Mesendoderm (in vitro differentiated cells): ENCODE measurements at regions not wholly inside any gene's neighbourhood (a gene's known extent, or its start where the extent isn't known, plus 50 kb on each side); places are given as distances from the start of the nearest gene placed in this dataset.

Experiments used
- DNase-seq: peaks from one replicate; pipeline ENCODE4 v3.0.0; 2013
- H2AK5ac ChIP-seq: 2 replicates; pipeline ENCODE4 v1.6.1; 2013; ENCODE audit warnings: low read length, inconsistent platforms
- H2BK120ac ChIP-seq: 2 replicates; pipeline ENCODE4 v1.6.1; 2013; ENCODE audit warnings: low read depth, mild to moderate bottlenecking, low read length, moderate library complexity, mixed read lengths
- H2BK15ac ChIP-seq: replicated peaks from 2 replicates; pipeline ENCODE4 v1.6.1; 2013; ENCODE audit warnings: low read depth, mild to moderate bottlenecking, moderate library complexity
- H2BK5ac ChIP-seq: 2 replicates; pipeline ENCODE4 v1.6.1; 2013; ENCODE audit warnings: low read length, inconsistent platforms
- H3K18ac ChIP-seq: 2 replicates; pipeline ENCODE4 v1.6.1; 2013; ENCODE audit warnings: mild to moderate bottlenecking, low read length, mixed read lengths
- H3K23ac ChIP-seq: one replicate; pipeline ENCODE4 v1.6.1; 2013; ENCODE audit warnings: low read length
- H3K27ac ChIP-seq: 2 replicates; pipeline ENCODE4 v1.5.1; 2013; ENCODE audit warnings: low read depth, mild to moderate bottlenecking, inconsistent platforms, low read length, moderate library complexity
- H3K27me3 ChIP-seq: 2 replicates; pipeline ENCODE4 v1.6.1; 2013; ENCODE audit warnings: low read length, control low read depth, mild to moderate bottlenecking, inconsistent platforms; ENCODE audit not compliant: insufficient read depth, poor library complexity
- H3K36me3 ChIP-seq: 2 replicates; pipeline ENCODE4 v1.6.1; 2013; ENCODE audit warnings: low read length, inconsistent platforms; ENCODE audit not compliant: control insufficient read depth, insufficient read depth
- H3K4ac ChIP-seq: one replicate; pipeline ENCODE4 v1.6.1; 2013; ENCODE audit warnings: low read depth, mild to moderate bottlenecking, low read length, moderate library complexity
- H3K4me1 ChIP-seq: 2 replicates; pipeline ENCODE4 v1.6.1; 2013; ENCODE audit warnings: low read depth, low read length, inconsistent platforms; ENCODE audit not compliant: control insufficient read depth
- H3K4me2 ChIP-seq: 2 replicates; pipeline ENCODE4 v1.6.1; 2013; ENCODE audit warnings: low read length
- H3K4me3 ChIP-seq: 2 replicates; pipeline ENCODE4 v1.5.1; 2013; ENCODE audit warnings: mild to moderate bottlenecking, low read length
- H3K56ac ChIP-seq: one replicate; pipeline ENCODE4 v1.6.1; 2013; ENCODE audit warnings: low read length
- H3K79me1 ChIP-seq: 2 replicates; pipeline ENCODE4 v1.6.1; 2013; ENCODE audit warnings: low read length, inconsistent platforms
- H3K79me2 ChIP-seq: 2 replicates; pipeline ENCODE4 v1.6.1; 2013; ENCODE audit warnings: mild to moderate bottlenecking, low read length; ENCODE audit not compliant: control insufficient read depth, insufficient read depth
- H3K9ac ChIP-seq: 2 replicates; pipeline ENCODE4 v1.6.1; 2013; ENCODE audit warnings: low read length, inconsistent platforms
- H4K5ac ChIP-seq: one replicate; pipeline ENCODE4 v1.6.1; 2013; ENCODE audit warnings: low read length
- H4K8ac ChIP-seq: one replicate; pipeline ENCODE4 v1.6.1; 2013; ENCODE audit warnings: low read depth, mild to moderate bottlenecking, control low read depth, low read length, moderate library complexity
- WGBS: extraction: QIAGEN DNeasy Blood & Tissue Kit; methylation state at CpG from one replicate; pipeline ENCODE4 v1.1.7; 2013; ENCODE audit warnings: low lambda C conversion rate, missing lambda C conversion rate; ENCODE audit not compliant: insufficient coverage; ENCODE audit errors: extremely low coverage; 5-methylcytosine and 5-hydroxymethylcytosine counted together

DNA sequence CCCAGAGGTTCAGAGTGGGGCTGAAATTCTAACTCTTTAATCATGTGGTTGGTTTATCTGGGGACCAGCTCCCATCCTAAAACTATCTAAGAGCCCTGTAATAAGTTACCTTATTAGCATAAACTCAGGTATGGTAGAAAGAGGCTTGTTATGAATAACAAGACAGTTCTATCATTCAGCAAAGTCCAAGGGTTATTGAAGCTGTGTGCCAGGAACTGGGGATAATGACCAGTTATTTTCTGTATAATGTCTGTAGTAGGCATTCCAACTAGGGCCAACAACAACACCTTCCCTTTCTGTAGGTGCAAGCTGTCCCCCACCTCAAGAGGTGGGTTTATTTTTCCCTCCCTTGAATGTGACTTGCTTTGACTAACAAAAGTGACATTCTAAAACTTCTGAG lies 170.1 kb downstream of the CD83 start:
- H4K5ac ChIP-seq = no peak overlapping the region
- no peak overlapping the region for H3K9ac ChIP-seq
- no peak overlapping the region for H3K4me2 ChIP-seq
- no peak overlapping the region for H3K4ac ChIP-seq
- DNase-seq = no peak
- H3K27ac ChIP-seq = no peak overlapping the region
- H3K79me2 ChIP-seq = no peaks in the 10 kb centered on the region
- no peak overlapping the region for H4K8ac ChIP-seq
- no peaks in the 10 kb centered on the region for H3K36me3 ChIP-seq
- H3K27me3 ChIP-seq = no peaks in the 10 kb centered on the region
- H3K56ac ChIP-seq = no peak overlapping the region
- H3K4me3 ChIP-seq = no peak overlapping the region
- no peaks in the 10 kb centered on the region for H3K79me1 ChIP-seq
- H3K4me1 ChIP-seq = peaks cover 2% of the 10 kb centered on the region
- no peak overlapping the region for H2BK120ac ChIP-seq
- no peak overlapping the region for H2BK15ac ChIP-seq
- H2AK5ac ChIP-seq = no peak overlapping the region
- no peak overlapping the region for H2BK5ac ChIP-seq
- no peak overlapping the region for H3K18ac ChIP-seq
- no peak overlapping the region for H3K23ac ChIP-seq

DNA sequence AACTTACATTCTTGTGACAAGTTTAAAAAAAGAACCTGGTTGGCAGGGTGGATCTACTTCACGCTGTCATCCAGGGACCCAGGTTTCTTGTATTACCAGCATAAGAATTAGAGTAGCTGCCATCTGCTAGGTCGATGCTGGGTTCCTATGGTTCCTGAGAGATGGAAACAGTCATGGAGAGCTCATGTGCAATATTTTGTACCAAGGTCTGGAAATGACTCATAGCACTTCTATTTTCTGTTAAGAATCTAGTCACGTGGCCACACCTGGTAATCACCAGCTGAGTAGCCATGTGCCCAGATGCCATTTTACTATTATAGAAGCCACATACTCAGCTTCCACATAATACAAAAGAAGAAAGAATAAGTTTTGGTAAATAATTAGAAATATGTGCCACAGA lies 171.3 kb downstream of the CD83 start:
- Histone ChIP-seq H3K79me2 (no peaks in the 10 kb centered on the region), H4K8ac (no peak overlapping the region), H4K5ac (no peak overlapping the region), H2BK120ac (no peak overlapping the region), H3K9ac (no peak overlapping the region), H3K4ac (no peak overlapping the region), H3K18ac (no peak overlapping the region), H3K4me3 (no peak overlapping the region), H2BK5ac (no peak overlapping the region), H3K36me3 (no peaks in the 10 kb centered on the region), H3K23ac (no peak overlapping the region), H3K4me2 (no peak overlapping the region), H3K27ac (no peak overlapping the region), H2AK5ac (no peak overlapping the region), H3K27me3 (no peaks in the 10 kb centered on the region), H3K4me1 (peaks cover 4% of the 10 kb centered on the region), H3K79me1 (no peaks in the 10 kb centered on the region), H3K56ac (no peak overlapping the region), H2BK15ac (peak overlapping the region; percentile 65)
- no peak for DNase-seq
- no CpG with 5 or more reads among the region's 3 CpGs for WGBS

DNA sequence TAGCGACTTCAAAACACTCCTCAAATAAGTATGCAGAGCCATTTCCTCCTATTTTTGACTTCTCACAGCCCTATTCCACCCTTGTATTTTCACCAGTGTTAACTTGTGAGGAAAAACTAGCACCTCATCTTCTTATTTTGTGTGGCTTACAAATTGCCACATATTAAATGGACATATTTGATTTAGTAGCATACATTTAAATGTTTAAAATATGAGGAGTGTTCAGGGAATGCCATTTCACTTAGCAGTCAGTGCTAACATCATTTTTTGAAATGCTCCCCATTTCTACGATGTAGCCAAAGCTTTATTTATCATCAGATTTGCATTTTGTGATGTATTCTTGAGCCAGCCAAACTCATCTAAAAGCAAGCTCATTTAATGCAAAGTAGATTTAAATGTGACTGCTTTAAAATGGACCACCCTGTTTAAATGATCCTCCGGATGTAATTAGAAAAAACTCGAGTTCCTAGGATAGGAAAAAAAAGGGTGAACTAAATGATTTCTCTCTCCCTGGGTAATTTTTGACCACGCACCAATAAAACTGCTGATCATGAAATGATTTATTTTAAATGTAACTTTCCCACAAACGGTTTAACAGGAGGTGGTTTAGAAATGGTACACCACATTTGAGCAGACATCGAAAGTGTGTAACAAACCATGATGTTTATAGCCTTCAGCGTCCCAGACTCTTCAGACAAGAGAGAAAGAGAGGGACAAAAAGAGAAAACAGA lies 172.6 kb downstream of the CD83 start:
- no peaks in the 10 kb centered on the region for H3K27me3 ChIP-seq
- no peak overlapping the region for H3K18ac ChIP-seq
- H4K8ac ChIP-seq = no peak overlapping the region
- no peak overlapping the region for H2AK5ac ChIP-seq
- no peak overlapping the region for H2BK120ac ChIP-seq
- H3K4me1 ChIP-seq = peaks cover 8% of the 10 kb centered on the region
- no peak overlapping the region for H2BK15ac ChIP-seq
- no peak overlapping the region for H3K27ac ChIP-seq
- no peak overlapping the region for H3K56ac ChIP-seq
- WGBS = no CpG with 5 or more reads among the region's 8 CpGs
- H3K79me1 ChIP-seq = no peaks in the 10 kb centered on the region
- H4K5ac ChIP-seq = no peak overlapping the region
- no peak overlapping the region for H3K4me2 ChIP-seq
- no peak overlapping the region for H3K23ac ChIP-seq
- H3K4ac ChIP-seq = no peak overlapping the region
- no peaks in the 10 kb centered on the region for H3K79me2 ChIP-seq
- H3K36me3 ChIP-seq = no peaks in the 10 kb centered on the region
- no peak overlapping the region for H3K4me3 ChIP-seq
- H2BK5ac ChIP-seq = no peak overlapping the region
- H3K9ac ChIP-seq = no peak overlapping the region
- no peak for DNase-seq

DNA sequence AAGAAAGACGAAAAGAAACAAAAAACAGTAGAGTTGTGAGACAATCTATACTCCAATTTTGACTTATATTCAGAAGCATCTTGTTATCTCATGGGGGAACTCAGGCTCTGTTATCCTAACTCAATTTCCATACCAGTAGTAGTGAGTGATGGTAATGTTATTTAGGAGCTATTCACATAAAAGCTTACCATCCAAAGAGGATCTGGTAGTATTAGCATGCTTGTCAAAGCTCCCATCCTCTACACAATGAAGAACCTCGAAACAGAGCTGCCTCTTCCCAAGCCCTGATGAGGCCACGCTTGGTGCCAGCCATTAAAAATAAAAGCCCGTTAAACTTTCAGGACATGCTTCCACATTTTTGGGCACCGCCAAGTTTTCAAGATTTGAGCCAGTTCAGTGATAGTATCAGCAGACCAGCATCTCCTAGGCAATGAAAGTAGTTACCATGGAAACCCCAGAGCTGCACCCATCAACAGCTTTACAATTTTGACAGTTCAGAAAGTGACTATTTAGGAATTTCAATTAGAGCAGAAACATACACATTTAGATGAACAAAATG lies 173.3 kb downstream of the CD83 start:
- Histone ChIP-seq H3K4me1 (peaks cover 8% of the 10 kb centered on the region), H3K79me1 (no peaks in the 10 kb centered on the region), H2BK15ac (no peak overlapping the region), H3K18ac (no peak overlapping the region), H4K5ac (no peak overlapping the region), H3K4me3 (no peak overlapping the region), H2AK5ac (no peak overlapping the region), H3K56ac (no peak overlapping the region), H4K8ac (no peak overlapping the region), H3K4ac (no peak overlapping the region), H3K79me2 (no peaks in the 10 kb centered on the region), H3K4me2 (no peak overlapping the region), H2BK5ac (no peak overlapping the region), H3K27me3 (no peaks in the 10 kb centered on the region), H2BK120ac (no peak overlapping the region), H3K9ac (no peak overlapping the region), H3K23ac (no peak overlapping the region), H3K27ac (no peak overlapping the region), H3K36me3 (no peaks in the 10 kb centered on the region)
- no peak for DNase-seq
- no CpG with 5 or more reads among the region's 5 CpGs for WGBS

DNA sequence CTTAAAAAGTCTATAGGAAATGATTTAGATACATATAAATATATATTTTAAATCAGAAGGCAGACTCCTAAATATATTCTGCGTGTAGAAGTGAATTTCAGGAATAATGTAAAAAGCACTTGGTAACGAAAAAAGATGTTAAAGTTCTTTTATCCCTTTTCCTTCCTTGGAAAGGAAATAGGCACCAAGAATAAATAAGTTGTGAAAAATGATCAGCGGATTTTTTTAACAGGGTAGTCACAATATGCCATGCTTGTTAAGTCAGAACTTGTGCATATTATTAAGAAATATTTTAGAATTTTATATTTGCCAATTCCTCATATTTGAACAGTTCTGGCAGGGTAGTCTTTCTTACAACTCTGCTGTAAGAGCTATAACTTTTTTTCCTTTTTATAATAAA lies 173.8 kb downstream of the CD83 start:
- WGBS = no CpG with 5 or more reads among the region's 3 CpGs

DNA sequence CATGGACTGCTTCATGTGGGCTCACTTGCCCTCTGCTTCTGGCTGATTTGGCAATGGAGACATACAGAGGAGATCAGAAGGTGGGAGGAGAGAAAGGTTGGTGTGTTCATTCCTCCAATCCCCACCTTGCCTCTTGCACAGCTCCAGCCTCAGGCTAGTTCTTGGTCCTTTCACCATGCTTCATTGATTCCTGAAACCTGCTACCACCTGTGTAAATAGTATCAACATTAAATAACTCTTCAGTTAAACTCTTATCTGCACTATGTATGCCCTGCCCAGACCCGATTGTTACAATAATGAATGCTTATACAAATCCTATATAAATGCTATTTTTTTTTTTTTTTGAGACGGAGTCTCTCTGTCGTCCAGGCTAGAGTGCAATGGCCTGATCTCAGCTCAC lies 174.5 kb downstream of the CD83 start:
- Histone ChIP-seq H2BK120ac (no peak overlapping the region), H3K56ac (no peak overlapping the region), H3K4ac (no peak overlapping the region), H3K9ac (no peak overlapping the region), H3K23ac (no peak overlapping the region), H3K18ac (no peak overlapping the region), H2BK5ac (no peak overlapping the region), H4K5ac (no peak overlapping the region), H2BK15ac (no peak overlapping the region), H3K4me2 (no peak overlapping the region), H3K27me3 (no peaks in the 10 kb centered on the region), H3K36me3 (no peaks in the 10 kb centered on the region), H3K4me3 (no peak overlapping the region), H3K4me1 (peaks cover 8% of the 10 kb centered on the region), H3K79me2 (no peaks in the 10 kb centered on the region), H2AK5ac (no peak overlapping the region), H3K79me1 (no peaks in the 10 kb centered on the region), H4K8ac (no peak overlapping the region), H3K27ac (no peak overlapping the region)
- no CpG with 5 or more reads among the region's 3 CpGs for WGBS
- no peak for DNase-seq

More for the DNA sequence above, 173.8 kb downstream of the CD83 start:
- H2BK120ac ChIP-seq = no peak overlapping the region
- peaks cover 8% of the 10 kb centered on the region for H3K4me1 ChIP-seq
- H3K27me3 ChIP-seq = no peaks in the 10 kb centered on the region
- H2AK5ac ChIP-seq = no peak overlapping the region
- no peaks in the 10 kb centered on the region for H3K79me1 ChIP-seq
- H3K23ac ChIP-seq = no peak overlapping the region
- H3K79me2 ChIP-seq = no peaks in the 10 kb centered on the region
- H3K56ac ChIP-seq = no peak overlapping the region
- H3K4ac ChIP-seq = no peak overlapping the region
- DNase-seq = no peak
- no peaks in the 10 kb centered on the region for H3K36me3 ChIP-seq
- H3K27ac ChIP-seq = no peak overlapping the region
- no peak overlapping the region for H4K5ac ChIP-seq
- no peak overlapping the region for H2BK15ac ChIP-seq
- no peak overlapping the region for H3K4me2 ChIP-seq
- H3K18ac ChIP-seq = no peak overlapping the region
- H4K8ac ChIP-seq = no peak overlapping the region
- H3K9ac ChIP-seq = no peak overlapping the region
- H3K4me3 ChIP-seq = no peak overlapping the region
- H2BK5ac ChIP-seq = no peak overlapping the region
